Osteocyte (in vitro differentiated cells): ENCODE measurements at regions not wholly inside any gene's neighbourhood (a gene's known extent, or its start where the extent isn't known, plus 50 kb on each side); places are given as distances from the start of the nearest gene placed in this dataset.

Source experiments
- DNase-seq: peaks from one replicate; pipeline ENCODE4 v3.0.0; 2021; ENCODE audit warnings: mixed read lengths; ENCODE audit not compliant: unreplicated experiment; ENCODE audit errors: extremely low spot score
- H3K27ac Mint-ChIP-seq: one replicate; pipeline ENCODE4 v1.8.0; 2021; ENCODE audit warnings: mild to moderate bottlenecking, mixed read lengths; ENCODE audit not compliant: unreplicated experiment
- H3K27me3 Mint-ChIP-seq: one replicate; pipeline ENCODE4 v1.8.0; 2021; ENCODE audit warnings: mixed read lengths; ENCODE audit not compliant: unreplicated experiment
- H3K36me3 Mint-ChIP-seq: one replicate; pipeline ENCODE4 v1.8.0; 2021; ENCODE audit warnings: mixed read lengths; ENCODE audit not compliant: unreplicated experiment
- H3K4me1 Mint-ChIP-seq: one replicate; pipeline ENCODE4 v1.8.0; 2021; ENCODE audit warnings: mixed read lengths; ENCODE audit not compliant: unreplicated experiment
- H3K4me3 Mint-ChIP-seq: one replicate; pipeline ENCODE4 v1.8.0; 2021; ENCODE audit warnings: mild to moderate bottlenecking, moderate library complexity, mixed read lengths; ENCODE audit not compliant: unreplicated experiment
- H3K9me3 Mint-ChIP-seq: one replicate; pipeline ENCODE4 v1.8.0; 2021; ENCODE audit warnings: mixed read lengths; ENCODE audit not compliant: unreplicated experiment
- CTCF ChIP-seq: fragments of 200-600 bp; sonication (generic); IDR thresholded peaks from 2 replicates; pipeline ENCODE4 v1.5.0; 2021; ENCODE audit warnings: antibody characterized with exemption, mild to moderate bottlenecking, moderate library complexity

DNA sequence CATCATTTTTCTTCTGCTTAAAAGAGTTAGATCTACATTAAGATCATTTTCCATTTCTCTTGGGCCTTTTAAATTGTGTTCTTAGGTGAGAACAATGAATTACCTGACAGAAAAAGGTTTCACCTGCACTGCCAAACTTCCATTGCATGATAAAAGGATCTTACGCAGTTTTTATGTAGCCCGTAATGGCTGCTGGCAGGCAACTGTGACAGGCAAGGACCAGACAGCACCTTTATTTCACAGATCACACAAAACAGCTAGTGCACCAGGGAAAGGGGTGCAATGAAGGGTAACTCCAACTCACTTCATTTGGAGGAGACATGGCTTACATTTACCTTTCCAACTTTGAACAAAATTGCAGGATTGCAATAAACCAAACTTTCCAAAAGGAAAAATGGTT, 159.8 kb downstream of the SLITRK1 start:
- H3K4me1 Mint-ChIP-seq, result no peaks in the 10 kb centered on the region
- H3K36me3 Mint-ChIP-seq, result no peaks in the 10 kb centered on the region
- no peak overlapping the region for H3K27ac Mint-ChIP-seq
- H3K9me3 Mint-ChIP-seq, result no peaks in the 10 kb centered on the region
- no peak overlapping the region for H3K4me3 Mint-ChIP-seq
- H3K27me3 Mint-ChIP-seq, result no peaks in the 10 kb centered on the region
- no peak for TF ChIP-seq CTCF
- no peak for DNase-seq

DNA sequence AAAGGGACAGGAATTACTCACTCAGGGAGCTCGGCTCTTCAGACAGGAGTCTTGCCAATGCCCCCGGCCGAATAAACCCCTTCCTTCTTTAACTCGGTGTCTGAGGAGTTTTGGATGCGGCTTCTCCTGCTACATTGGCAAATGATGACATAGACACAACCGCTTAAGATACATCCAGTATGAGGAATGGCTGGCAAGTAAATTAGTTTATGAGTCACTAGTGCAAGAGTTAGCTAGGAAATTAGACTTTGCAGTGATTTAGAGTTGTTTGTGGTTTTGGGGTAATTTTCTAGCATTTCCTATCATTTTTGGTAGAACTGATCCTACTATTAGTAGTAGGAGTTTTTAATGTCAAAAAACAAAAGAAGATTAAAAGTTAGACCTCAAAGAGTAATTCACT, 166.2 kb downstream of the SLITRK1 start:
- no peaks in the 10 kb centered on the region for H3K4me1 Mint-ChIP-seq
- TF ChIP-seq CTCF, result no peak
- H3K36me3 Mint-ChIP-seq, result no peaks in the 10 kb centered on the region
- H3K4me3 Mint-ChIP-seq, result no peak overlapping the region
- no peaks in the 10 kb centered on the region for H3K9me3 Mint-ChIP-seq
- no peak overlapping the region for H3K27ac Mint-ChIP-seq
- H3K27me3 Mint-ChIP-seq, result no peaks in the 10 kb centered on the region
- no peak for DNase-seq

DNA sequence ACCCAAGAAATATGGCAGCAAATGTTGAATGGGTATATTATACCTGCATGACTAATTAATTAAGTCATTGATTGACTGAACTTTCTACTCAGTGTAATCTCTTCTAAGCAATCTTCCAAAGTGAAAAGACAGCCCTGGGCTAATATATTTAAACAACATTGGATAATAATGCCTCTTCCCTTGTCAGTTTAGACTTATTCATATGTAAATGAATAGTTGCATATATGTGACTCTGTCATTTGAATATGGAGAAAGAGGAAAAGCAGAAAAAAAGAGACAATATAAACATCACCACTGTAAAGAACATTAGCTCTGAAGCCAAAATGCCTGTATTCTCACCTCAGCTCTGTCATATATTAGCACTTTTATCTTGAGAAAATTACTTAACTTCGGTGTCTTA, 168.0 kb downstream of the SLITRK1 start:
- no peaks in the 10 kb centered on the region for H3K27me3 Mint-ChIP-seq
- H3K4me1 Mint-ChIP-seq, result no peaks in the 10 kb centered on the region
- H3K36me3 Mint-ChIP-seq, result no peaks in the 10 kb centered on the region
- H3K27ac Mint-ChIP-seq, result no peak overlapping the region
- TF ChIP-seq CTCF, result no peak
- no peaks in the 10 kb centered on the region for H3K9me3 Mint-ChIP-seq
- DNase-seq, result no peak
- H3K4me3 Mint-ChIP-seq, result no peak overlapping the region

- Mint-ChIP-seq H3K9me3 (peaks cover 12% of the 10 kb centered on the region), H3K4me3 (no peak overlapping the region), H3K4me1 (no peaks in the 10 kb centered on the region), H3K27me3 (no peaks in the 10 kb centered on the region), H3K27ac (no peak overlapping the region), H3K36me3 (no peaks in the 10 kb centered on the region)
- no peak for TF ChIP-seq CTCF
- DNase-seq, result no peak
These were observed 172.2 kb downstream of the SLITRK1 start for GRCh38 chr13:83710133-83710515.

GRCh38 chr13:83709426-83710132, 172.7 kb downstream of the SLITRK1 start:
- no peaks in the 10 kb centered on the region for H3K27me3 Mint-ChIP-seq
- no peaks in the 10 kb centered on the region for H3K4me1 Mint-ChIP-seq
- DNase-seq, result no peak
- no peaks in the 10 kb centered on the region for H3K36me3 Mint-ChIP-seq
- no peak overlapping the region for H3K27ac Mint-ChIP-seq
- peaks cover 12% of the 10 kb centered on the region for H3K9me3 Mint-ChIP-seq
- no peak overlapping the region for H3K4me3 Mint-ChIP-seq
- no peak for TF ChIP-seq CTCF
